ENCODE measurements at regions not wholly inside any gene's neighbourhood (a gene's known extent, or its start where the extent isn't known, plus 50 kb on each side); places are given as distances from the start of the nearest gene placed in this dataset.

- ATAC-seq (no peak), DNase-seq (no peak)
- POLR2A ChIA-PET: no interaction called here
- Mint-ChIP-seq H3K27ac (no peak overlapping the region), H3K4me1 (no peaks in the 10 kb centered on the region), H3K9me3 (peaks cover 0 to 13% (median 0%) of the 10 kb centered on the region in 9 donors), H3K27me3 (peaks cover 0 to 3% (median 0%) of the 10 kb centered on the region in 5 donors), H3K4me3 (no peak overlapping the region), H3K36me3 (peaks cover 0 to 4% (median 0%) of the 10 kb centered on the region in 3 donors)
Measured at GRCh38 chr5:8644377-8644776, 775.4 kb downstream of the MTRR start.

- POLR2A ChIA-PET: no interaction called here
- ATAC-seq (no peak), DNase-seq (no peak)
- Mint-ChIP-seq H3K36me3 (peaks cover 0 to 4% (median 0%) of the 10 kb centered on the region in 3 donors), H3K9me3 (peaks cover 0 to 24% (median 5%) of the 10 kb centered on the region in 9 donors), H3K27me3 (peaks cover 0 to 3% (median 0%) of the 10 kb centered on the region in 5 donors), H3K27ac (no peak overlapping the region), H3K4me1 (no peaks in the 10 kb centered on the region), H3K4me3 (no peak overlapping the region)
Measured at GRCh38 chr5:8647111-8647510, 778.2 kb downstream of the MTRR start.

- ATAC-seq (no peak), DNase-seq (no peak)
- POLR2A ChIA-PET: no interaction called here
- H3K4me3 Mint-ChIP-seq: no peak overlapping the region
- peaks cover 0 to 4% (median 0%) of the 10 kb centered on the region in 3 donors for H3K36me3 Mint-ChIP-seq
- peaks cover 0 to 32% (median 5%) of the 10 kb centered on the region in 9 donors for H3K9me3 Mint-ChIP-seq
- no peaks in the 10 kb centered on the region for H3K27me3 Mint-ChIP-seq
- H3K4me1 Mint-ChIP-seq: no peaks in the 10 kb centered on the region
- no peak overlapping the region for H3K27ac Mint-ChIP-seq
Measured at GRCh38 chr5:8650186-8650585, 781.2 kb downstream of the MTRR start.

GRCh38 chr5:8660133-8660893 is 791.4 kb downstream of the MTRR start:
- no peak overlapping the region for H3K27ac Mint-ChIP-seq
- H3K27me3 Mint-ChIP-seq: peaks cover 0 to 5% (median 0%) of the 10 kb centered on the region in 5 donors
- H3K4me3 Mint-ChIP-seq: no peak overlapping the region
- POLR2A ChIA-PET: no interaction called here
- H3K36me3 Mint-ChIP-seq: no peaks in the 10 kb centered on the region
- H3K4me1 Mint-ChIP-seq: no peaks in the 10 kb centered on the region
- no peak for DNase-seq
- H3K9me3 Mint-ChIP-seq: peaks cover 0 to 17% (median 3%) of the 10 kb centered on the region in 9 donors
- ATAC-seq: no peak

- no peak overlapping the region for H3K27ac Mint-ChIP-seq
- POLR2A ChIA-PET: no interaction called here
- H3K27me3 Mint-ChIP-seq: no peaks in the 10 kb centered on the region
- no peaks in the 10 kb centered on the region for H3K4me1 Mint-ChIP-seq
- no peaks in the 10 kb centered on the region for H3K36me3 Mint-ChIP-seq
- H3K4me3 Mint-ChIP-seq: no peak overlapping the region
- peaks cover 0 to 10% (median 0%) of the 10 kb centered on the region in 9 donors for H3K9me3 Mint-ChIP-seq
- no peak for ATAC-seq
- no peak for DNase-seq
Measured at GRCh38 chr5:8663374-8663773, 794.4 kb downstream of the MTRR start.

GRCh38 chr5:8675182-8675581 is 806.2 kb downstream of the MTRR start:
- POLR2A ChIA-PET: no interaction called here
- Mint-ChIP-seq H3K9me3 (peaks cover 0 to 7% (median 0%) of the 10 kb centered on the region in 9 donors), H3K27ac (no peak overlapping the region), H3K27me3 (no peaks in the 10 kb centered on the region), H3K4me3 (no peak overlapping the region), H3K36me3 (no peaks in the 10 kb centered on the region), H3K4me1 (no peaks in the 10 kb centered on the region)
- DNase-seq: no peak
- ATAC-seq: no peak

- Mint-ChIP-seq H3K27me3 (no peaks in the 10 kb centered on the region), H3K4me3 (no peak overlapping the region), H3K36me3 (no peaks in the 10 kb centered on the region), H3K27ac (no peak overlapping the region), H3K4me1 (no peaks in the 10 kb centered on the region), H3K9me3 (peaks cover 0 to 7% (median 0%) of the 10 kb centered on the region in 9 donors)
- POLR2A ChIA-PET: no interaction called here
- ATAC-seq: no peak
- no peak for DNase-seq
Measured at GRCh38 chr5:8676695-8677094, 807.7 kb downstream of the MTRR start.

- POLR2A ChIA-PET: no interaction called here
- Mint-ChIP-seq H3K27ac (no peak overlapping the region), H3K27me3 (no peaks in the 10 kb centered on the region), H3K4me1 (no peaks in the 10 kb centered on the region), H3K36me3 (no peaks in the 10 kb centered on the region), H3K9me3 (peaks cover 0 to 9% (median 1%) of the 10 kb centered on the region in 9 donors), H3K4me3 (no peak overlapping the region)
- ATAC-seq (no peak), DNase-seq (no peak)
Measured at GRCh38 chr5:8682381-8682780, 813.4 kb downstream of the MTRR start.

GRCh38 chr5:8683496-8683895 is 814.5 kb downstream of the MTRR start:
- peaks cover 0 to 4% (median 0%) of the 10 kb centered on the region in 9 donors for H3K9me3 Mint-ChIP-seq
- no peak for ATAC-seq
- no peaks in the 10 kb centered on the region for H3K36me3 Mint-ChIP-seq
- H3K27me3 Mint-ChIP-seq: no peaks in the 10 kb centered on the region
- H3K4me3 Mint-ChIP-seq: no peak overlapping the region
- H3K27ac Mint-ChIP-seq: no peak overlapping the region
- H3K4me1 Mint-ChIP-seq: no peaks in the 10 kb centered on the region
- DNase-seq: no peak
- POLR2A ChIA-PET: no interaction called here

- Mint-ChIP-seq H3K27ac (no peak overlapping the region), H3K9me3 (peaks cover 0 to 3% (median 0%) of the 10 kb centered on the region in 9 donors), H3K27me3 (no peaks in the 10 kb centered on the region), H3K36me3 (no peaks in the 10 kb centered on the region), H3K4me1 (no peaks in the 10 kb centered on the region), H3K4me3 (no peak overlapping the region)
- POLR2A ChIA-PET: no interaction called here
- no peak for ATAC-seq
- no peak for DNase-seq
Measured at GRCh38 chr5:8685704-8686103, 816.8 kb downstream of the MTRR start.

- H3K27ac Mint-ChIP-seq: no peak overlapping the region
- H3K27me3 Mint-ChIP-seq: no peaks in the 10 kb centered on the region
- ATAC-seq (no peak), DNase-seq (no peak)
- no peaks in the 10 kb centered on the region for H3K36me3 Mint-ChIP-seq
- H3K9me3 Mint-ChIP-seq: peaks cover 0 to 3% (median 0%) of the 10 kb centered on the region in 9 donors
- POLR2A ChIA-PET: no interaction called here
- H3K4me3 Mint-ChIP-seq: no peak overlapping the region
- no peaks in the 10 kb centered on the region for H3K4me1 Mint-ChIP-seq
Measured at GRCh38 chr5:8686707-8687106, 817.8 kb downstream of the MTRR start.

GRCh38 chr5:8689773-8690172 is 820.8 kb downstream of the MTRR start:
- H3K4me3 Mint-ChIP-seq: no peak overlapping the region
- peaks cover 0 to 6% (median 0%) of the 10 kb centered on the region in 9 donors for H3K9me3 Mint-ChIP-seq
- DNase-seq (no peak), ATAC-seq (no peak)
- H3K27me3 Mint-ChIP-seq: no peaks in the 10 kb centered on the region
- no peaks in the 10 kb centered on the region for H3K4me1 Mint-ChIP-seq
- H3K27ac Mint-ChIP-seq: no peak overlapping the region
- POLR2A ChIA-PET: no interaction called here
- H3K36me3 Mint-ChIP-seq: no peaks in the 10 kb centered on the region

GRCh38 chr5:8691221-8691620 is 822.3 kb downstream of the MTRR start:
- ATAC-seq: no peak
- Mint-ChIP-seq H3K36me3 (no peaks in the 10 kb centered on the region), H3K27me3 (no peaks in the 10 kb centered on the region)

GRCh38 chr5:8693341-8693844 is 824.4 kb downstream of the MTRR start:
- no peaks in the 10 kb centered on the region for H3K4me1 Mint-ChIP-seq
- ATAC-seq (no peak), DNase-seq (no peak)
- POLR2A ChIA-PET: no interaction called here
- no peak overlapping the region for H3K4me3 Mint-ChIP-seq
- H3K9me3 Mint-ChIP-seq: peaks cover 0 to 10% (median 0%) of the 10 kb centered on the region in 9 donors
- H3K36me3 Mint-ChIP-seq: no peaks in the 10 kb centered on the region
- no peak overlapping the region for H3K27ac Mint-ChIP-seq
- H3K27me3 Mint-ChIP-seq: no peaks in the 10 kb centered on the region

More at GRCh38 chr5:8691221-8691620, 822.3 kb downstream of the MTRR start:
- Mint-ChIP-seq H3K4me1 (no peaks in the 10 kb centered on the region), H3K27ac (no peak overlapping the region), H3K9me3 (peaks cover 0 to 10% (median 0%) of the 10 kb centered on the region in 9 donors), H3K4me3 (no peak overlapping the region)
- DNase-seq: no peak
- POLR2A ChIA-PET: no interaction called here

Measured in naive thymus-derived CD8-positive, alpha-beta T cell (primary cell).